HepG2 (cell line): ENCODE measurements at regions not wholly inside any gene's neighbourhood (a gene's known extent, or its start where the extent isn't known, plus 50 kb on each side); places are given as distances from the start of the nearest gene placed in this dataset.
A peak's percentile ranks its signal among the peaks of the same experiment; 100 is the strongest.

Experiments used
- FIP1L1 ChIP-seq: fragments of 200-400 bp; formaldehyde crosslinking; IDR thresholded peaks from 2 replicates; pipeline ENCODE4 v1.6.1; 2018; ENCODE audit warnings: low read depth, mild to moderate bottlenecking, low read length, moderate library complexity, borderline replicate concordance; ENCODE audit not compliant: insufficient read depth
- FOXP1 ChIP-seq, 2 experiments: fragments of 450-650 bp in 1 of 2; IDR thresholded peaks; 2 replicates each; pipeline ENCODE4 v1.6.1; 2017 to 2018; ENCODE audit warnings: antibody characterized with exemption in 1 of 2
- KDM3A ChIP-seq: IDR thresholded peaks from 2 replicates; pipeline ENCODE4 v1.6.1; 2018; ENCODE audit warnings: low read depth, missing compliant biosample characterization
- MAZ ChIP-seq, 2 experiments: sonication (generic) in 1 of 2; formaldehyde crosslinking in 1 of 2; IDR thresholded peaks; 2 replicates each; pipeline versions ENCODE4 v1.5.0 to v1.6.1; 2012 to 2020; ENCODE audit warnings: low read depth in 2 of 2, mild to moderate bottlenecking in 2 of 2, borderline replicate concordance in 1 of 2, improper control_type of control experiment in 1 of 2, low read length in 1 of 2, missing genetic modification reagents in 1 of 2, moderate library complexity in 1 of 2
- PHF5A ChIP-seq: IDR thresholded peaks from one replicate; pipeline ENCODE4 v1.6.1; 2018; ENCODE audit warnings: low read depth, missing genetic modification reagents; ENCODE audit not compliant: unreplicated experiment
- RELA ChIP-seq: sonication (generic); formaldehyde crosslinking; IDR thresholded peaks from 2 replicates; pipeline ENCODE4 v1.4.0; 2020; ENCODE audit warnings: missing genetic modification reagents
- SMARCC2 ChIP-seq: fragments of 450-650 bp; IDR thresholded peaks from 2 replicates; pipeline ENCODE4 v1.6.1; 2017; ENCODE audit warnings: antibody characterized with exemption, mild to moderate bottlenecking
- TEAD2 ChIP-seq: sonication (generic); formaldehyde crosslinking; IDR thresholded peaks from 2 replicates; pipeline ENCODE4 v1.9.0; 2021; ENCODE audit warnings: missing genetic modification reagents
- TRIM24 ChIP-seq: sonication (generic); formaldehyde crosslinking; IDR thresholded peaks from 2 replicates; pipeline ENCODE4 v1.8.0; 2022; ENCODE audit warnings: mild to moderate bottlenecking, missing genetic modification reagents
- ZMYM2 ChIP-seq: sonication (generic); formaldehyde crosslinking; IDR thresholded peaks from 2 replicates; pipeline ENCODE4 v1.8.0; 2022; ENCODE audit warnings: mild to moderate bottlenecking, missing genetic modification reagents
- ZNF225 ChIP-seq: sonication (generic); formaldehyde crosslinking; IDR thresholded peaks from 2 replicates; pipeline ENCODE4 v1.4.0; 2020; ENCODE audit warnings: mild to moderate bottlenecking, missing genetic modification reagents
- ZNF83 ChIP-seq: sonication (generic); formaldehyde crosslinking; IDR thresholded peaks from 2 replicates; pipeline ENCODE4 v1.4.0; 2020; ENCODE audit warnings: missing genetic modification reagents, mild to moderate bottlenecking, borderline replicate concordance
- ZSCAN20 ChIP-seq: sonication (generic); formaldehyde crosslinking; IDR thresholded peaks from 2 replicates; pipeline ENCODE4 v1.4.0; 2020; ENCODE audit warnings: missing genetic modification reagents, mild to moderate bottlenecking, borderline replicate concordance
- TF ChIP-seq, protein P1 (sequence below): sonication (generic); formaldehyde crosslinking; IDR thresholded peaks from 2 replicates; pipeline ENCODE4 v1.4.0; 2020; ENCODE audit warnings: missing genetic modification reagents, mild to moderate bottlenecking, borderline replicate concordance
- TF ChIP-seq, protein P2 (sequence below): sonication (generic); formaldehyde crosslinking; IDR thresholded peaks from 2 replicates; pipeline ENCODE4 v1.5.0; 2020; ENCODE audit warnings: missing genetic modification reagents
- TF ChIP-seq, protein P3 (sequence below), 2 experiments: sonication (generic) in 1 of 2; formaldehyde crosslinking in 1 of 2; IDR thresholded peaks; 2 replicates each; pipeline versions ENCODE4 v1.4.0 to v1.6.1; 2018 to 2020; ENCODE audit warnings: missing genetic modification reagents in 2 of 2, borderline replicate concordance in 1 of 2, low read depth in 1 of 2, mild to moderate bottlenecking in 1 of 2, missing biosample characterization in 1 of 2
- TF ChIP-seq, protein P4 (sequence below): sonication (generic); formaldehyde crosslinking; IDR thresholded peaks from 2 replicates; pipeline ENCODE4 v1.4.0; 2020; ENCODE audit warnings: missing genetic modification reagents
- TF ChIP-seq, protein P5 (sequence below): sonication (generic); formaldehyde crosslinking; conservative IDR thresholded peaks from 2 replicates; pipeline ENCODE4 v1.8.1; 2023; ENCODE audit warnings: missing genetic modification reagents
- TF ChIP-seq, protein P6 (sequence below): sonication (generic); formaldehyde crosslinking; IDR thresholded peaks from 2 replicates; pipeline ENCODE4 v1.5.0; 2020; ENCODE audit warnings: missing genetic modification reagents, mild to moderate bottlenecking, borderline replicate concordance

DNA sequence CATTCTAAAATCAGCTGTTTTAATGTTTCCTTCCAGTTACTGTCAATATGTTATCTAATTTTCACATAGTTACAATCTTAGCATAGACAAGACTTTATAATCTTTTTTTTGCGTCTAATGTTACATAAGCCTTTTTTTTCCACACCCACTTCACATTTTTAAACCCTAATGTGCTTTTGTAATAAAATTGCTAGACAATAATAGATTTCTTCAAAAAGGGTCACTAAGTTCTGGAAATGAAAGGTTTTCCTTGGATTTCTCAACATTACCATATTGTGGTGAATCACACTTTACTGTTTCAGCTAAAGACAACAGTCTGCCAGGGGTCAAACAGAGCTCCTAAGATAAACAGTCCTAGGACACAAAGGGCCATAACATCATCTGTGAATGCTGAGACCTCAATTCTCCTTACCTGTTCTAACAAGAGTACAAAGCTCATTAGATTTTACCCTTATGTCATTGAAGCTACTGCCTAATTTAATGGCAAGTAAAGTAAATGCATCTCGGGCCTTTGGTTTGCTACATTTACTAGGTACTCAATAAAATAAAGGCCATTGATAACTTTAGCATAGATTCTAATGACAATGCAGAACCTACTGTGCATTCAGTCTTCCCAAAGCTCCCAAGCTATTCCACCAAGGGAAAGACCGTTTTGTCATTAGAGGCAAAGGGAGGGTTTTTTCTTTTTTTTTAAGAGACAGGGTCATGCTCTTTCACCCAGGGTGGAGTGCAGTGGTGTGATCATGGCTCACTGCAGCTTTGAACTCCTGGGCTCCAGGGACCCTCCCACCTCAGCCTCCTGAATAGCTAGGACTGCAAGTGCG lies 111.2 kb upstream of the SLC38A2 start (continued):
- TF ChIP-seq, protein P1, sequence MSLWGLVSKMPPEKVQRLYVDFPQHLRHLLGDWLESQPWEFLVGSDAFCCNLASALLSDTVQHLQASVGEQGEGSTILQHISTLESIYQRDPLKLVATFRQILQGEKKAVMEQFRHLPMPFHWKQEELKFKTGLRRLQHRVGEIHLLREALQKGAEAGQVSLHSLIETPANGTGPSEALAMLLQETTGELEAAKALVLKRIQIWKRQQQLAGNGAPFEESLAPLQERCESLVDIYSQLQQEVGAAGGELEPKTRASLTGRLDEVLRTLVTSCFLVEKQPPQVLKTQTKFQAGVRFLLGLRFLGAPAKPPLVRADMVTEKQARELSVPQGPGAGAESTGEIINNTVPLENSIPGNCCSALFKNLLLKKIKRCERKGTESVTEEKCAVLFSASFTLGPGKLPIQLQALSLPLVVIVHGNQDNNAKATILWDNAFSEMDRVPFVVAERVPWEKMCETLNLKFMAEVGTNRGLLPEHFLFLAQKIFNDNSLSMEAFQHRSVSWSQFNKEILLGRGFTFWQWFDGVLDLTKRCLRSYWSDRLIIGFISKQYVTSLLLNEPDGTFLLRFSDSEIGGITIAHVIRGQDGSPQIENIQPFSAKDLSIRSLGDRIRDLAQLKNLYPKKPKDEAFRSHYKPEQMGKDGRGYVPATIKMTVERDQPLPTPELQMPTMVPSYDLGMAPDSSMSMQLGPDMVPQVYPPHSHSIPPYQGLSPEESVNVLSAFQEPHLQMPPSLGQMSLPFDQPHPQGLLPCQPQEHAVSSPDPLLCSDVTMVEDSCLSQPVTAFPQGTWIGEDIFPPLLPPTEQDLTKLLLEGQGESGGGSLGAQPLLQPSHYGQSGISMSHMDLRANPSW (CRISPR knock-in tag): no peak
- TF ChIP-seq, protein P2, sequence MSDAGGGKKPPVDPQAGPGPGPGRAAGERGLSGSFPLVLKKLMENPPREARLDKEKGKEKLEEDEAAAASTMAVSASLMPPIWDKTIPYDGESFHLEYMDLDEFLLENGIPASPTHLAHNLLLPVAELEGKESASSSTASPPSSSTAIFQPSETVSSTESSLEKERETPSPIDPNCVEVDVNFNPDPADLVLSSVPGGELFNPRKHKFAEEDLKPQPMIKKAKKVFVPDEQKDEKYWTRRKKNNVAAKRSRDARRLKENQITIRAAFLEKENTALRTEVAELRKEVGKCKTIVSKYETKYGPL: no peak
- TF ChIP-seq TEAD2 (CRISPR knock-in tag) (no peak), KDM3A (CRISPR knock-in tag) (no peak; the same call in 1 of the 2 replicates), PHF5A (no peak), SMARCC2 (0 out of 2 replicates have a peak, but pooled peaks have one; percentile 10), MAZ (IDR thresholded peaks at IDR 0.05; ENCODE audit: borderline replicate concordance, low read depth, low read length) (no peak), MAZ (CRISPR knock-in tag; IDR thresholded peaks at IDR 0.05; ENCODE audit: low read depth) (0 out of 2 replicates have a peak, but pooled peaks have one; percentile 24), RELA (CRISPR knock-in tag) (peak; percentile 52; the same call in 1 of the 2 replicates), ZSCAN20 (CRISPR knock-in tag) (no peak), ZNF83 (CRISPR knock-in tag) (no peak), ZMYM2 (CRISPR knock-in tag) (no peak), FOXP1 (IDR thresholded peaks at IDR 0.05) (peak; percentile 27; the same call in 1 of the 2 replicates), FOXP1 (CRISPR knock-in tag; IDR thresholded peaks at IDR 0.05) (peak; percentile 85), FIP1L1 (no peak), ZNF225 (CRISPR knock-in tag) (no peak), TRIM24 (no peak)
- TF ChIP-seq, protein P3, sequence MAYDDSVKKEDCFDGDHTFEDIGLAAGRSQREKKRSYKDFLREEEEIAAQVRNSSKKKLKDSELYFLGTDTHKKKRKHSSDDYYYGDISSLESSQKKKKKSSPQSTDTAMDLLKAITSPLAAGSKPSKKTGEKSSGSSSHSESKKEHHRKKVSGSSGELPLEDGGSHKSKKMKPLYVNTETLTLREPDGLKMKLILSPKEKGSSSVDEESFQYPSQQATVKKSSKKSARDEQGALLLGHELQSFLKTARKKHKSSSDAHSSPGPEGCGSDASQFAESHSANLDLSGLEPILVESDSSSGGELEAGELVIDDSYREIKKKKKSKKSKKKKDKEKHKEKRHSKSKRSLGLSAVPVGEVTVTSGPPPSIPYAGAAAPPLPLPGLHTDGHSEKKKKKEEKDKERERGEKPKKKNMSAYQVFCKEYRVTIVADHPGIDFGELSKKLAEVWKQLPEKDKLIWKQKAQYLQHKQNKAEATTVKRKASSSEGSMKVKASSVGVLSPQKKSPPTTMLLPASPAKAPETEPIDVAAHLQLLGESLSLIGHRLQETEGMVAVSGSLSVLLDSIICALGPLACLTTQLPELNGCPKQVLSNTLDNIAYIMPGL (CRISPR knock-in tag; IDR thresholded peaks at IDR 0.05; ENCODE audit: borderline replicate concordance in 1 of 2, low read depth in 1 of 2): no peak
- TF ChIP-seq, protein P4, sequence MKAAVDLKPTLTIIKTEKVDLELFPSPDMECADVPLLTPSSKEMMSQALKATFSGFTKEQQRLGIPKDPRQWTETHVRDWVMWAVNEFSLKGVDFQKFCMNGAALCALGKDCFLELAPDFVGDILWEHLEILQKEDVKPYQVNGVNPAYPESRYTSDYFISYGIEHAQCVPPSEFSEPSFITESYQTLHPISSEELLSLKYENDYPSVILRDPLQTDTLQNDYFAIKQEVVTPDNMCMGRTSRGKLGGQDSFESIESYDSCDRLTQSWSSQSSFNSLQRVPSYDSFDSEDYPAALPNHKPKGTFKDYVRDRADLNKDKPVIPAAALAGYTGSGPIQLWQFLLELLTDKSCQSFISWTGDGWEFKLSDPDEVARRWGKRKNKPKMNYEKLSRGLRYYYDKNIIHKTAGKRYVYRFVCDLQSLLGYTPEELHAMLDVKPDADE: no peak
- TF ChIP-seq, protein P5, sequence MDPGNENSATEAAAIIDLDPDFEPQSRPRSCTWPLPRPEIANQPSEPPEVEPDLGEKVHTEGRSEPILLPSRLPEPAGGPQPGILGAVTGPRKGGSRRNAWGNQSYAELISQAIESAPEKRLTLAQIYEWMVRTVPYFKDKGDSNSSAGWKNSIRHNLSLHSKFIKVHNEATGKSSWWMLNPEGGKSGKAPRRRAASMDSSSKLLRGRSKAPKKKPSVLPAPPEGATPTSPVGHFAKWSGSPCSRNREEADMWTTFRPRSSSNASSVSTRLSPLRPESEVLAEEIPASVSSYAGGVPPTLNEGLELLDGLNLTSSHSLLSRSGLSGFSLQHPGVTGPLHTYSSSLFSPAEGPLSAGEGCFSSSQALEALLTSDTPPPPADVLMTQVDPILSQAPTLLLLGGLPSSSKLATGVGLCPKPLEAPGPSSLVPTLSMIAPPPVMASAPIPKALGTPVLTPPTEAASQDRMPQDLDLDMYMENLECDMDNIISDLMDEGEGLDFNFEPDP (CRISPR knock-in tag): no peak
- TF ChIP-seq, protein P6, sequence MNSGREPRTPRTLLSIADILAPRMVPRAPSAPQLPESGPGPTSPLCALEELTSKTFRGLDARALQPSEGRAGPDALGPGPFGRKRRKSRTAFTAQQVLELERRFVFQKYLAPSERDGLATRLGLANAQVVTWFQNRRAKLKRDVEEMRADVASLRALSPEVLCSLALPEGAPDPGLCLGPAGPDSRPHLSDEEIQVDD (CRISPR knock-in tag): no peak
